A204.1 (cell line): ENCODE measurements at regions not wholly inside any gene's neighbourhood (a gene's known extent, or its start where the extent isn't known, plus 50 kb on each side); places are given as distances from the start of the nearest gene placed in this dataset.
"Not testable (repeated sequence)": the region's sequence is repeated elsewhere in the genome, so short reads cannot be mapped to it uniquely, and the experiment has no call there.

Experiments
- FAIRE-seq: peaks from 2 replicates; lab custom pipeline; 2012; peaks lifted over from hg19 to GRCh38; lab: Jason Lieb, UNC

- FAIRE-seq = no peak
Observed at GRCh38 chr3:153032891-153033290, 129.1 kb upstream of the RAP2B start.

GRCh38 chr3:153036846-153037245 is 125.2 kb upstream of the RAP2B start:
- FAIRE-seq = no peak

GRCh38 chr3:153038367-153038766 is 123.7 kb upstream of the RAP2B start:
- FAIRE-seq = no peak

- FAIRE-seq = no peak
Observed at GRCh38 chr3:153038779-153039178, 123.2 kb upstream of the RAP2B start.

- FAIRE-seq = no peak
Observed at GRCh38 chr3:153041181-153041580, 120.8 kb upstream of the RAP2B start.

- FAIRE-seq = no peak
Observed at GRCh38 chr3:153042088-153042487, 119.9 kb upstream of the RAP2B start.

DNA sequence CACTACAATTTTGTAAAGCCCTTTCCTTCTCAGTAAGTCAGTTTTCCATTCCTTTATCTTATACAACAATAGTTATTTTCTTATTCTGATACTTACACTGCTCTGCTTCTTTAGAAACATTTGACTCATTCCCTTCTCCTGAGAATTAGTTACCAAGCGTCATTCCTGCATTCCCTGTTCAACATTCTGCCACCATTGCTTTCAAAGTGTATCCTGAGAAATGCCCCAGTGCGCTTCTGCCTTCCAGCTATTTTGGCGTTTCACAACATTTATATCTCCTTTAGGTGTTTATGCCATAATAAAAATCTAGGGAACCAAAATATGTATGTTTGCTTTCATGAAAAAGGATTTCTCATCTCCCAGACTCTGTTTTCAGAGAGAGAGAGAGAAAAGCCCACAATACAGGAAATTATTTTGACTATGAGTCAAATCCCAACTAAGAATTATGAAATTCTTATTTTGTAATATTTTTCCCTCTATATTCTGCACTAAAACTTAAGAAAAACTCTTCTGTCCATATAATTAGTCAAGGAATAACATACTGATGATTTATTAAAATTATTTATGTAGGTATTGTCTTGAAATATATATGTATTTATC is 118.2 kb upstream of the RAP2B start:
- FAIRE-seq = no peak

GRCh38 chr3:153045150-153045549 is 116.9 kb upstream of the RAP2B start:
- no peak for FAIRE-seq

GRCh38 chr3:153050978-153051377 is 111.0 kb upstream of the RAP2B start:
- FAIRE-seq = no peak

DNA sequence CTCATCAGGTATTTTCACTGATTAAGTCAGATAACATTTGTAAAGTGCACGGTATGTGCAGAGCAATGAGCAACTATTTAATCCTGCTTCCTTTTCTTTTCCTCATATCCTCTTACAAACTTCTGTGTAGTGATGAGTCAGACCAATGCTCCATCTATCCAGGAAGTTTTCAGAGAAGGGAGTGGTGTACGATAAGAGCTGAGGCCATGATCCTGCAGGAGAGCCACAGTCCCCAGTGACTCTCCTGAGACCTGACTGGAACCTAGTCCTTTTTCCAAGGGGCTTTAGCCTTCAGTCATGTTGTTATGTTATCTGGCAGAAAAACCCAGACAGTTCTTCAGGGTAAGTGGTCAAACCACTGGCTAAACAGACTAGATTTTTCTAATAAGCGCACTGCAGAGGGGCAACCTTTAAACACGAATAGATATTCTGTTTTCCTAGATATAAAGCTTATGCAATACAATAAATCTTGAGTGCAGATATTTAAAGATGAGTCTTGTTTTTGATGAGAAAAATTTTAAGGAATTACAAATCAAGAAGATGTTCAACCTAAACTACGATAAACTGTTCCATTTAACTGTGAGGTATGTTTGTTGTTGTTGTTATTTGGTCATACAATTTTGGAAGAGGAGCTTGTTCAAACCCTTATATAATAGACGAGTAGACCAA is 110.5 kb upstream of the RAP2B start:
- FAIRE-seq = no peak

DNA sequence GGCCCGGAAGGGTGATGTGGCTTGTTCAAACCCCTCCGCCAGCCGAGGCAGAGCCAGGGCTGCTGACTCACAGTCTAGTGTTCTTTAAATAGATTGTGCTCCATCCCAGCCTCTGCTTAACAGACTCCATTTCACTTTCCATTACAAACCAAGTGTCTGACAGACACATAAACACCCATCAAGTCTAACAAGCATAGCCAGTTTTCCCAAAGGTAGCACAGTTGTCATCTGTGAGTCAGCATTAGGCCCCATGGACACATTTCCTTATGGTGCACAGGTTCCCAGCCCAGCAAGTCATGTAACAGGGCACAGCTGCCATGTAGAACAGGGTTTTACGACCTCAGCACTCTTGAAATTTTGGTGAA is 109.9 kb upstream of the RAP2B start:
- FAIRE-seq = no peak

DNA sequence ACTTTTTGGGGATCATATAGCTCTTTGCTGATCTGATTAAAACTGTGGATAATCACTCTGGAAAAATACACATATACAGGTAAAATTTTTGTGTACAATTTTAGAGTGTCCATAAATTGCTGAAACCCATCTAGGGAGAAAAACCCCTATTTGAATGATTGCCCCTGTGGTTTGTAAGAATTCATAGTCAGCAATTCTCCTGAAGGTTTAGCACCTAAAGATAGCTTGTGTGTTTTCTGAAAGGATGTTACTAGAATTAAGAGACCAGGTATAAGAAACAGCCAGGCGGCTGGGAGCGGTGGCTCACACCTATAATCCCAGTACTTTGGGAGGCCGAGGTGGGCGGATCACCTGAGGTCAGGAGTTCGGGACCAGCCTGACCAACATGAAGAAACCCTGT is 106.8 kb upstream of the RAP2B start:
- no peak for FAIRE-seq

DNA sequence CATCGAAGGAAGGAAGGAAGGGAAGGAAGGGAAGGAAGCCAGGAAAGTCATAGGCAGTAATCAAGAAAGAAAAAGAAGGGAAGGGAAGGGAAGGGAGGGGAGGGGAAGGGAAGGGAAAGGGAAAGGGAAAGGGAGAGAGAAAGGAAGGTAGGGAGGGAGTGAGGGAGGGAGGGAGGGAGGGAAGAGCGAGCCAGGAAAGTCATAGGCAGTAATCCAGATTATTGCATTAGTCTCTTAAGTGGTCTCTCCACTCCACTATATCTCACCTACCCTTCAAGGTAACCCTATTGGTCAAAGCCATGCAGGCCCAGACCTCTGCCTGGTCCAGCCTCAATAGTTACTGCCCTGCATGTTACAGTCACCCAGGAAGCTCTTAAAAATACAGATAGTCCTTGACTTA is 106.2 kb upstream of the RAP2B start:
- FAIRE-seq = no peak

- not testable (repeated sequence) for FAIRE-seq
Observed at GRCh38 chr3:153058031-153058688, 103.9 kb upstream of the RAP2B start.

DNA sequence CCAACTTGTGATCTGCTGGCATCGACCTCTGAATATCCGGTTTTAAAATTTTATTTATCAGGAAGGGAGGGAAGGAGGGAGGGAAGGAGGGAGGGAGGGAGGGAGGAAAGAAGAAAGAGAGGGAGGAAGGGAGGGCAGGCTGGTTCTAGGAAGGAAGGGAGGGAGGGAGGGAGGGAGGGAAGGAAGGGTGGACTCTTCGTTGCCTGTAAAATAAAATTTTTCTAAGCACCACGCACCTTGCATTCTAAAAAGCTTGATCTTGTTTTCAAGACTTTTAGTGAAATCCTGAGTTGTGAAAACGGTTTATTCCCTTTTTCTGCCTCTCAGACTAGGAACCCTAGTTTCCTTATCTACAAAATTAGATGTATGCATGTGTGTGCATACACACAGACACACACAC is 101.7 kb upstream of the RAP2B start:
- FAIRE-seq = no peak

DNA sequence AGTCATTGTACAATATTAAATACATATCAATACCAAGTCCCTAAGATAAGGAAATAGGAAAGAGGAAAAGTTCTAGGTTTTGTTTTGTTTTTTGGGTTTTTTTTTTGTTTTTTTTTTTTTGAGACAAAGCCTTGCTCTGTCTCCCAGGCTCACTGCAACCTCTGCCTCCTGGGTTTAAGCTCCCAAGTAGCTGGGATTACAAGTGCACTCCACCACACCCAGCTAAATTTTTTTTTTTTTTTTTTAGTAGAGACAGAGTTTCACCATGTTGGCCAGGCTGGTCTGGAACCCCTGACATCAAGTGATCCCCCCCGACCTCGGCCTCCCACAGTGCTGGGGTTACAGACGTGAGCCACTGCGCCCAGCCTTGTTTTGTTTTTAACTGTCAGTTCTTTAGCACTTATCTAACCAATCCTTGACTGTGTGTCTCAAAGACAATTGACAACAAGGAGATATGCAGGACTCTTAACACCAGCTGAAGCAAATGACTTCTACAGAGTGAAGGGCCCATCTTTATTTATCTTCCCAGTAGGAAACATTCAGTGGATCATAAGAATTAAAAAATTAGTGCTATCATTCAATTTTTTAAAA is 100.0 kb upstream of the RAP2B start:
- no peak for FAIRE-seq

DNA sequence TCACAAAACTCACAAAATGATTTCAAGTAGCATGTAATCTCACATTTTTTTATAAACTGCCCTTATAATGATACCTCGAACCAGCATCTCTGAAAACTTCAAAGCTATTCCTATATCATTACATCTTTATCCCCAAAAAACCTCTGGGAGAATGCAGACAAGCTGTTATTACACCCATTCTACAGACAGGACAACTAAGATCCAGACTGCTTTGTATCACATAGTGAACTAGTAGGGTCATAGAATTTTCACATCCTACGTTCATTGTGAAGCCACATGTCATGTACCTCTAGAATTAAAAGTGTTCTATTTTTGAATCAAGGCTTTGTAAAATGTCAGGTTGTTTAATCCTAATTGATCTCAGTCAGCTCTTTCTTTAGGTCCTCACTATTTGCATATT is 98.7 kb upstream of the RAP2B start:
- FAIRE-seq = no peak

DNA sequence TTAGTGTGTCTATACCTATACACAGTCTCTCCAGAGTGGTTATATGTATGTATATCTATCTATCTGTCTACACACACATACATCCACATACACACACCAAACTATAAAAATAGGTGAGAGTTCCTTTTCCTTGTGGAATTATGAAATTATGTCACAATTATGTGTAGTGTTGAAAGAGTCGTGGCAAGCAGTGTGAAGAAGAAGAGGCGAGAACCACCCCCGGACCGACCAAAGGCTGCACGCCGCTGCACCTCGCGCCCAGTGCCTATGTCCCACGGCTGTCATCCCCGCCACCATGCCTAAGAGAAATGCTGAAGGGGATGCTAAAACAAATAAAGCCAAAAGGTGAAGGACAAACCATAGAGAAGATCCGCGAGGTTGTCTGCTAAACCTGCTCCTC is 95.0 kb upstream of the RAP2B start:
- no peak for FAIRE-seq

DNA sequence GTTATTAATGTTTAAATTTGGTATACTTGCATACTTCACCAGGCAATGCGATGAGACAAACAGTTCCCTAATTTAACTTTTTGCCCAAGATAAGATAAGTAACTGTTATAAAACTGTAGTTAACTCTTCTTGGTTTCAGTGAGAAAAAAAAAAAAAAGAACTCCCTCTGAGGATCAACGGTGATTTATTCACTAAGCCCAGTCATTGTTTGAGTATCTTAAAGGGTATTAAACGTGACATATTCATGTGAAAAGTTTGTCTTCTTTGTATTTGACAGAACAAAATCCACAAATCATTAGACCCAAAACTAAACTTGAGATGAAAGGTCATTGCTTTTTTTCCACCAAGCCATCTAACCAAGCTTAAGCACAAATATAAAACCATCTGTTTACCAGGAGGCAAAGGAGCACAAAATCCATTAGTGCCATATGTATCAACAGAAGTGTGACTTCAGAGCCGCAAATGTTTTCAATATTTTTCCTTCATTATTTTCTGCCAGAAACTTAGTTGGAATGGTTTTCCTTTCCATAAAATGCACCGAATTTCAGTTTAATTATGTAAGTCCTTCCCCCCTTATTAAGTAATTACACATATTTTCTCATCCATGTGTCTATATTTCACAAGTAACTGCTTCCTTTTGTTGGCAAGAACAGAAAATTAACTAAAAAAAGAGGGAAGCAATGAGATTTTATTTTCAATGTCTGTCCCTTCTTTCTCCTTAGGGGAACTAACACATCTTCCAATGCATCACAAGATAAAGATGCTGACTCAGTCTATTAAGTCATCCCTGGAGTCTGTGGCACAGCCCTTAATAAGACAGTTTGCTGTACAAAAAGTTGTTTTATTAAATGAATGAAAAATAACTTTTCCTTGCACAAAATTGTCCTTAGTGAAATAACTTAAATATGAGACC is 92.2 kb upstream of the RAP2B start:
- FAIRE-seq = no peak

- FAIRE-seq = no peak
Observed at GRCh38 chr3:153070511-153070868, 91.5 kb upstream of the RAP2B start.

DNA sequence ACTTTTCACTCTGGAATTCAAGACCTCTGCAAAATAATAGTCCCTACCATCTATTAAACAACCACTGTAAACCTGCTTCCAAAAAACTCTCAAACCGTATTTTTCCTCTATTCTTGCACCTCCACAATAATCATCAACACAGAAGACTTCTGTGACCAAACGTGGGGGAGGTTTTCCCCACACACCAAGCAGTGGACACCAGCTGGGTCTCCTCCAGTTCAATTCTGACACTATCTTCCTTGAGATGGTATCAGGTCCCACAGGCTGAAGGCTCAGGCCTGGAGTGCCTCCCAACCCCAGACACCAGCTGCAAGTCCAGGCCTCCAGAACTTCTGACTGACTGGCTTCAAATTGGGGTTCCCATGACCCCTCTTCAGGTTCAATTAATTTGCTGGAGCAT is 89.6 kb upstream of the RAP2B start:
- no peak for FAIRE-seq

GRCh38 chr3:153072856-153073255 is 89.2 kb upstream of the RAP2B start:
- no peak for FAIRE-seq

- FAIRE-seq = no peak
Observed at GRCh38 chr3:153073636-153074035, 88.4 kb upstream of the RAP2B start.
